Stimulated activated CD8-positive, alpha-beta memory T cell treated with anti-CD3 and anti-CD28 coated beads, Interleukin-4, amount 100 ng/mL, for 48 hours (primary cell): ENCODE measurements at regions not wholly inside any gene's neighbourhood (a gene's known extent, or its start where the extent isn't known, plus 50 kb on each side); places are given as distances from the start of the nearest gene placed in this dataset.

Experiments used
- DNase-seq: peaks from one replicate; pipeline ENCODE4 v3.0.0-alpha.2; 2020

GRCh38 chr11:8321876-8322275 lies 58.2 kb upstream of the LMO1 start:
- no peak for DNase-seq

DNA sequence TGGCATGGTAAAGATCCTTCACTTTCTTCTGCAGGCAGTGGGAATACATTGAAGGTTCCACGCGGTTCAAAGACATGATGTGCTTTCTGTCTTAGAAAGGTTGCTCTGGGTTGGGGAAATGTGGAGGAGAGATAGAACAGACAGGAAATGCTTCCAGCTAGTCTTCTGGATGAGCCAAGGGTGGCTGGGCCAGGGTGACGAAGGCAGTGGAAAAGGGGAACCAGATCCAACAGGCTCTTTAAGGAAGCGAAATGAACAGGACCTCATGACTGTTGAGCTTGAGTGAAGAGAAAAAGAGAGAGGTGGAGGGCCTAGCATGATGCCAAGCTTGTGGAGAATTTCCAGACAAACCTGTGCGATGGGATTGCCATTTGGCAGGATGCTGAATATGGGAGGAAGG lies 56.4 kb upstream of the LMO1 start:
- no peak for DNase-seq

DNA sequence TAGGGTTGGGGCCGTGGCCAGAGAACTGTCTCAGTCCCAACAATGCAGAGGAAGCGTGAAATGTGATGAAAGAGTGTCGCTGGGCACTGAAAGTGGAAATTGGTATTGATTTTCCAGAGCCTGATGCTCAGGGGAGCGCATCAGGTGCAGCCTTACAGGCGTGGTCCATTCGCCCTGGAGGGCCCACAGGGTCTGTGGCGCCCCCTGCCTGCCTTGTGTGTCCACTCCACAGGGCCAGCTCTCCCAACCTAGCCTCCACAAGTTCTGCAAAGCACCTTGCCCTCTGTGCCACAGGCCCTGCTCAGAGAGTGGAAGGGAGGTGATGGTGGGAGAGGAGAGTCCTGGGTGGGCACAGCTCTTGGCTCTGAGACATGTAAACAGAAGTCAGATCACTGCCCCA lies 54.9 kb upstream of the LMO1 start:
- peak; percentile 39 for DNase-seq

- no peak for DNase-seq
These were observed 53.5 kb upstream of the LMO1 start for GRCh38 chr11:8317159-8317558.

- DNase-seq, result no peak
These were observed 52.3 kb upstream of the LMO1 start for GRCh38 chr11:8315954-8316353.

GRCh38 chr11:8315463-8315862 lies 51.8 kb upstream of the LMO1 start:
- no peak for DNase-seq

GRCh38 chr11:8314916-8315315 lies 51.2 kb upstream of the LMO1 start:
- DNase-seq, result no peak

DNA sequence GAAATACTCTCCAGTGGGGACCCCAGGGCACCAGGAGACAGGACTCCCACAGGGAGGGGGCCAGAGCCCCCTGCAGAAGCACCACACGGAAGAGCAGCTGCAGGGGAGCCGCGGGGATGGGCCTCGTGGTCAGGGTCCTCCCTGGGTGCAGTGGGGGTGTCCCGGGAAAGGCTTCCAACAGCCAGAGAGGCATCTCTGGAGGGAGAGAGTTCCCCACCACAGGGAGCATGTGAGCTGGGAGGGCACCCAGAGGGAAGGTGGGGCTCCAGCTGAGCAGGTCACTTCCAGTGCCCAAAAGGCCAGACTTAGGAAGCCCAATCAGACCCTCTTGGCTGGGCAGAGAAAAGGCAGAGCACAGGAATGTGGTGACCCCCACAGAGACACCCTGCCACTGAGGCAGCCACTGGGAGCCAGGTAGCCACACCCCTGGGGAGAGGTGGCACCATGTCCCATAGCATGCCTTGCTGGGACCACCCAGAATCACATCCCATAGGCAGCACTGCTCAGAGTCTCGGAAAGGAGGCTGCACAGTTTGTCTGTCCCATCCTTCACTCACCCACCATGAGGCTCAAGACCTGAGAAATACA lies 49.9 kb upstream of the LMO1 start:
- no peak for DNase-seq
